IMR-90 (cell line): ENCODE measurements at regions not wholly inside any gene's neighbourhood (a gene's known extent, or its start where the extent isn't known, plus 50 kb on each side); places are given as distances from the start of the nearest gene placed in this dataset.

ENCODE experiments used
- ATAC-seq: fragments of 200-7000 bp; cut with Tn5 transposase; 2 replicates; pipeline ENCODE4 v1.9.1; 2020; ENCODE audit warnings: low read depth, mild to moderate bottlenecking, moderate library complexity
- BruUV-seq: library from RNA; stranded (reverse); fragments of 400-500 nt; replicated peaks from 2 replicates; lab custom pipeline; 2021; lab: Mats Ljungman, UMichigan
- CTCF ChIA-PET: fragments of 300-600 bp; formaldehyde crosslinking; extraction: SDS; loops from one replicate; lab custom pipeline; 2021; ENCODE audit warnings: antibody characterized with exemption; lab: Yijun Ruan, JAX
- POLR2A ChIA-PET: fragments of 300-600 bp; sonication (Branson Sonifier 250); formaldehyde crosslinking; loops from one replicate; lab custom pipeline; 2022; ENCODE audit warnings: antibody characterized with exemption; ENCODE audit not compliant: unreplicated experiment; lab: Charles Lee
- DNase-seq: peaks from one replicate; pipeline ENCODE4 v3.0.0; 2013
- H2AFZ ChIP-seq: replicated peaks from 2 replicates; pipeline ENCODE3; 2013; ENCODE audit warnings: low read length, mild to moderate bottlenecking; ENCODE audit not compliant: poor library complexity
- H2AK5ac ChIP-seq: 2 replicates; pipeline ENCODE4 v1.6.1; 2013; ENCODE audit warnings: low read depth, low read length, inconsistent platforms
- H2AK9ac ChIP-seq: replicated peaks from 2 replicates; pipeline ENCODE3; 2013; ENCODE audit warnings: mild to moderate bottlenecking, low read depth, low read length, moderate library complexity; ENCODE audit not compliant: poor library complexity
- H2BK120ac ChIP-seq: 2 replicates; pipeline ENCODE4 v1.6.1; 2013; ENCODE audit warnings: low read depth, low read length, inconsistent platforms
- H2BK15ac ChIP-seq: 3 replicates; pipeline ENCODE4 v1.6.1; 2013; ENCODE audit warnings: low read depth, low read length, inconsistent platforms
- H2BK20ac ChIP-seq: 2 replicates; pipeline ENCODE4 v1.6.1; 2013; ENCODE audit warnings: low read depth, mild to moderate bottlenecking, inconsistent platforms, low read length, moderate library complexity
- H2BK5ac ChIP-seq: 2 replicates; pipeline ENCODE4 v1.6.1; 2013; ENCODE audit warnings: mild to moderate bottlenecking, low read depth, low read length, inconsistent platforms; ENCODE audit not compliant: poor library complexity, severe bottlenecking
- H3K14ac ChIP-seq: replicated peaks from 2 replicates; pipeline ENCODE4 v1.6.1; 2013; ENCODE audit warnings: low read depth, low read length, inconsistent platforms
- H3K18ac ChIP-seq: 2 replicates; pipeline ENCODE4 v1.6.1; 2013; ENCODE audit warnings: low read depth, low read length, control low read depth
- H3K23ac ChIP-seq: 2 replicates; pipeline ENCODE4 v1.6.1; 2013; ENCODE audit warnings: low read depth, low read length, inconsistent platforms
- H3K27ac ChIP-seq: 2 replicates; pipeline ENCODE4 v1.5.1; 2013; ENCODE audit warnings: mild to moderate bottlenecking, control low read depth, low read length; ENCODE audit not compliant: insufficient read depth
- H3K27me3 ChIP-seq: 2 replicates; pipeline ENCODE4 v1.6.1; 2013; ENCODE audit warnings: low read length; ENCODE audit not compliant: control insufficient read depth, insufficient read depth
- H3K36me3 ChIP-seq: 2 replicates; pipeline ENCODE4 v1.6.1; 2013; ENCODE audit warnings: low read length, mixed read lengths; ENCODE audit not compliant: control insufficient read depth, insufficient read depth
- H3K4ac ChIP-seq: 2 replicates; pipeline ENCODE4 v1.6.1; 2013; ENCODE audit warnings: low read depth, low read length, inconsistent platforms
- H3K4me1 ChIP-seq: 2 replicates; pipeline ENCODE4 v1.6.1; 2013; ENCODE audit warnings: low read length, mixed read lengths; ENCODE audit not compliant: control insufficient read depth, insufficient read depth
- H3K4me2 ChIP-seq: 2 replicates; pipeline ENCODE4 v1.6.1; 2013; ENCODE audit warnings: low read depth, mild to moderate bottlenecking, control low read depth, low read length, moderate library complexity
- H3K4me3 ChIP-seq: 2 replicates; pipeline ENCODE4 v1.5.1; 2013; ENCODE audit warnings: low read depth, mild to moderate bottlenecking, control low read depth, low read length, moderate library complexity; ENCODE audit not compliant: insufficient read depth
- H3K56ac ChIP-seq: 2 replicates; pipeline ENCODE4 v1.6.1; 2013; ENCODE audit warnings: low read length, inconsistent platforms; ENCODE audit not compliant: insufficient read depth; ENCODE audit errors: extremely low read depth
- H3K79me1 ChIP-seq, 2 experiments: 2 replicates each; pipeline ENCODE4 v1.6.1; 2013; ENCODE audit warnings: low read length in 2 of 2, inconsistent platforms in 1 of 2, low read depth in 1 of 2
- H3K9ac ChIP-seq: 2 replicates; pipeline ENCODE4 v1.6.1; 2013; ENCODE audit warnings: low read depth, low read length, control low read depth
- H3K9me1 ChIP-seq: 2 replicates; pipeline ENCODE4 v1.6.1; 2013; ENCODE audit warnings: low read length, inconsistent platforms; ENCODE audit not compliant: insufficient read depth
- H3K9me3 ChIP-seq: 2 replicates; pipeline ENCODE4 v1.6.1; 2013; ENCODE audit warnings: low read length; ENCODE audit not compliant: control insufficient read depth, insufficient read depth
- H4K20me1 ChIP-seq: 2 replicates; pipeline ENCODE4 v1.6.1; 2013; ENCODE audit warnings: low read length, inconsistent platforms; ENCODE audit not compliant: insufficient read depth
- H4K5ac ChIP-seq: 2 replicates; pipeline ENCODE4 v1.6.1; 2013; ENCODE audit warnings: mild to moderate bottlenecking, low read depth, low read length, control low read depth
- H4K8ac ChIP-seq, 2 experiments: 2 replicates each; pipeline ENCODE4 v1.6.1; 2013; ENCODE audit warnings: low read depth in 2 of 2, low read length in 2 of 2, control low read depth in 1 of 2, inconsistent platforms in 1 of 2
- H4K91ac ChIP-seq: 2 replicates; pipeline ENCODE4 v1.6.1; 2013; ENCODE audit warnings: low read depth, low read length, inconsistent platforms; ENCODE audit not compliant: insufficient read depth
- CHD1 ChIP-seq: IDR thresholded peaks from 2 replicates; pipeline ENCODE4 v1.6.1; 2012; ENCODE audit warnings: low read depth, low read length, improper control_type of control experiment
- ELK1 ChIP-seq: fragments of 150-350 bp; IDR thresholded peaks from 2 replicates; pipeline ENCODE4 v1.6.1; 2016; ENCODE audit warnings: low read depth, mild to moderate bottlenecking, low read length, moderate library complexity, borderline replicate concordance
- FOS ChIP-seq: fragments of 150-350 bp; IDR thresholded peaks from 2 replicates; pipeline ENCODE4 v1.6.1; 2016; ENCODE audit warnings: low read depth, low read length
- NFE2L2 ChIP-seq: fragments of 150-350 bp; IDR thresholded peaks from 2 replicates; pipeline ENCODE4 v1.6.1; 2016; ENCODE audit warnings: low read depth, mild to moderate bottlenecking, low read length
- RFX5 ChIP-seq: IDR thresholded peaks from 2 replicates; pipeline ENCODE4 v1.8.0; 2012; ENCODE audit warnings: low read depth, mild to moderate bottlenecking, low read length, moderate library complexity
- USF2 ChIP-seq: fragments of 150-350 bp; IDR thresholded peaks from 2 replicates; pipeline ENCODE4 v1.6.1; 2017; ENCODE audit warnings: mild to moderate bottlenecking, antibody characterized with exemption, low read length, low read depth
- dilution Hi-C: fragments of 300-500 bp; cut with HindIII; formaldehyde crosslinking; loops from one replicate; pipeline ENCODE4 v1.14.3; 2018; ENCODE audit warnings: low sequenced_read_pairs; ENCODE audit not compliant: unreplicated experiment
- in situ Hi-C: fragments of 300-500 bp; cut with MboI; formaldehyde crosslinking; loops from 3 replicates; pipeline ENCODE4 v1.14.3; 2019; ENCODE audit warnings: low sequenced_read_pairs, inconsistent platforms, mixed read lengths
- intact Hi-C: fragments of 100-400 bp; cut with micrococcal nuclease; formaldehyde crosslinking; loops from 2 replicates; pipeline ENCODE4 v1.10.0; 2022

GRCh38 chr5:66407765-66408164, 188.4 kb upstream of the MAST4 start:
- no peak overlapping the region for H3K56ac ChIP-seq
- H3K4me2 ChIP-seq = no peak overlapping the region
- H3K9ac ChIP-seq = no peak overlapping the region
- no peak for TF ChIP-seq NFE2L2
- TF ChIP-seq CHD1 = no peak
- TF ChIP-seq FOS = no peak
- TF ChIP-seq ELK1 = no peak
- no peak for TF ChIP-seq RFX5
- no peak for TF ChIP-seq USF2
- POLR2A ChIA-PET = no interaction called here
- H2BK120ac ChIP-seq = no peak overlapping the region
- no peak overlapping the region for H2BK15ac ChIP-seq
- H3K79me1 ChIP-seq = no peaks in the 10 kb centered on the region
- no peak overlapping the region for H2BK20ac ChIP-seq
- ATAC-seq = no peak
- no peaks in the 10 kb centered on the region for H3K9me1 ChIP-seq
- no peak overlapping the region for H2BK5ac ChIP-seq
- H3K27ac ChIP-seq = no peak overlapping the region
- no peaks in the 10 kb centered on the region for H3K27me3 ChIP-seq
- no peaks in the 10 kb centered on the region for H4K20me1 ChIP-seq
- no peak overlapping the region for H3K4me3 ChIP-seq
- no peak for DNase-seq
- no peak overlapping the region for H4K8ac ChIP-seq
- no peak overlapping the region for H2AK5ac ChIP-seq
- CTCF ChIA-PET = no interaction called here
- dilution Hi-C loops (no loop called here), intact Hi-C loops (no loop called here), in situ Hi-C loops (no loop called here)
- H2AK9ac ChIP-seq = no peak overlapping the region
- no peak overlapping the region for H4K91ac ChIP-seq
- H3K23ac ChIP-seq = no peak overlapping the region
- H3K14ac ChIP-seq = no peak overlapping the region
- no peaks in the 10 kb centered on the region for H3K9me3 ChIP-seq
- no peak overlapping the region for H4K5ac ChIP-seq
- BruUV-seq = no TSS peak
- H3K18ac ChIP-seq = no peak overlapping the region
- no peaks in the 10 kb centered on the region for H3K36me3 ChIP-seq
- no peak overlapping the region for H3K4ac ChIP-seq
- H2AFZ ChIP-seq = no peak overlapping the region
- no peaks in the 10 kb centered on the region for H3K4me1 ChIP-seq
